GM18870 (cell line): ENCODE measurements at regions not wholly inside any gene's neighbourhood (a gene's known extent, or its start where the extent isn't known, plus 50 kb on each side); places are given as distances from the start of the nearest gene placed in this dataset.
"Not testable (repeated sequence)": the region's sequence is repeated elsewhere in the genome, so short reads cannot be mapped to it uniquely, and the experiment has no call there.

Experiments used
- ATAC-seq: cut with Tn5 transposase; IDR thresholded peaks from one replicate; pipeline ENCODE4 v1.9.1; 2021; ENCODE audit warnings: moderate library complexity; ENCODE audit not compliant: unreplicated experiment

- ATAC-seq: no peak
Observed at GRCh38 chr13:56558698-56559320, 581.9 kb upstream of the PRR20A start.

DNA sequence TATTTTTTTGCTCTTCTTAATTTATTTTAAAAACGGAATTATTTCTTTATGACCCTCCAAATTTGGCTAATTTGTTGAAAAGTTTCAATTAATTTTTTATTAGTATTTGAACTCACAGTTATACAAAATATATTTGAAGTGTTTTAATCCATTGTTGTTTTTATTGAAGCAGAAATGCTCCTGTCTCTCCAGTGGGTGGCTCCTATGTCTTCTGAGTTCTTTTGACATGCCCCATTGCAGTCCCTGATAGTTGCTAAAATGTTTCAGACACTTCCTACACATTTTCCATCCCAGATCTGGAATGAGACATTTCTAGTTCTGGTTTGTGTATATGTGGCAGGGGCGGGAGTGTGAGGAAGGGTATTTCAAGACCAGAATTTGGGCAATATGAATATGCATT, 579.4 kb upstream of the PRR20A start:
- ATAC-seq: no peak

DNA sequence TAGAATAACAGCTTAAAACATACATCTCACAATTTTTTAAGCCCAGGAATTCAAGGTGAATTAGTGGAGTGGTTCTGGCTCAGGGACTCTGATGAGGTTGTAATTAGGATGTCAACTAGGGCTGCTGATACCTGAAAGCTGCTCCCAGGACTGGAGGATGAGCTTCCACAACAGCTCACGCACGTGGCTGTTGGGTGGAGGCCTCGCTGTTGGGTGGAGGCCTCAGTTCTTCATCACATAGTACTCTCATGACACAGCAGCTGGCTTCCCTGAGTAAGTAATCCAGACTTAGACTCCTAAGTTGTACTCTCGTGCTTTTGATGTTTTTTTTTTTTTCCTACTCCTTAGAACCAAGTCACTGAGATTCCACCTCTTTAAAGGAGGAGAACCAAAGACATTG, 577.1 kb upstream of the PRR20A start:
- ATAC-seq: no peak

DNA sequence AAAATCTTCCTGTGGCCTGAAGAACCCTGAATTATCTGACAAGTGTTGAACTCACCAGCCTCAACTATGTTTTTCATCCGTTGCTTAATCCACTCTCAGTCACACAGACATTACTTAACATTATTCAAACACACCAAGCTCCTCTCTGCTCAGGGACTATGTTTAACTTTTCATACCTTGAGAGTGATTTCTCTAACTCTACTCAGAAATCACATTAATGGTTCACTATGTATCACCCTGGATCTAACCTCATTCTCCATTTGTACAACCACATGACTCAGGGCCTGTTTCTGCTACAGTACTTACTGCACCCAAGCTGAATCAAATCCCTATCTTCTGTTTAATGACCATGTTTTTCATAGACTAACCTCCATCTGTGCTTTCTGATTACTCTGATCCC, 553.7 kb upstream of the PRR20A start:
- ATAC-seq: no peak

- ATAC-seq: no peak
Observed at GRCh38 chr13:56615572-56615971, 525.1 kb upstream of the PRR20A start.

DNA sequence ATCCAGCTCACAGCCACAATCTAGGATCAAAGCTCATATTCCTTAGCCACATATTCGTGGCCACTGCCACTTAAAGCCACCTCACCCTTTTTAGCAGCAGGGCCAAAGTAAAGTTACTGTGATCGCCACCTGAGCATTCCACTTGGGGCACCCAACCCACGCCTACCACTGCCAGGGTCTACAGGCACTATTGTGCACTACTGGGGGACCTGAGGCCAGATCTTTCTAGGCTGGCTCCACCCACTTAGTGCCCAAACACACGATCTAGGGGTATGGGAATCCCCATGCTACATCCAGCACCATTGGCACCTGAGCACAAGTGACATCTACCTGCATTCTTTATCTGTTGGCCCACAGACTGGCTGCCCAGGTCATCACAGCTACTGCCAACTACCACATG, 517.9 kb upstream of the PRR20A start:
- no peak for ATAC-seq

- ATAC-seq: not testable (repeated sequence)
Observed at GRCh38 chr13:56628886-56629285, 511.8 kb upstream of the PRR20A start.

GRCh38 chr13:56631060-56631459, 509.7 kb upstream of the PRR20A start:
- ATAC-seq: not testable (repeated sequence)

DNA sequence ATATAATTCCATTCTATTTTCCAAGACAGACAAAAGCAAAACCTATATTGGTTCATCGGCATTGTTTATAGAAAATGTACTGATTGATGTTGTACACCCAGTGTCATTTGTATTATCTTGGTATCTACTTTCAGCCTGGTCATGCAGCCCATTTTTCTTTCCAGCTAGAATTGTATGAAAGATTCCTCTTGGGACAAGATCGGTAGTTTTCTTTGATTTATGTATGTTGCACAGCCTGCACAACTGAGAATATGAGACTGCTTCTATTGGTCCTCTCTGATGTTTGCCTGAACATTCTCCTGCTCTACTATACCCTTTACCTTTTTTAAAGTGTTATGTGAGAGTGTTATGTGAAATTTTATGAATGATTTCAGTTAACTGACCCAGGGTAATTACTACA, 487.7 kb upstream of the PRR20A start:
- ATAC-seq: no peak

DNA sequence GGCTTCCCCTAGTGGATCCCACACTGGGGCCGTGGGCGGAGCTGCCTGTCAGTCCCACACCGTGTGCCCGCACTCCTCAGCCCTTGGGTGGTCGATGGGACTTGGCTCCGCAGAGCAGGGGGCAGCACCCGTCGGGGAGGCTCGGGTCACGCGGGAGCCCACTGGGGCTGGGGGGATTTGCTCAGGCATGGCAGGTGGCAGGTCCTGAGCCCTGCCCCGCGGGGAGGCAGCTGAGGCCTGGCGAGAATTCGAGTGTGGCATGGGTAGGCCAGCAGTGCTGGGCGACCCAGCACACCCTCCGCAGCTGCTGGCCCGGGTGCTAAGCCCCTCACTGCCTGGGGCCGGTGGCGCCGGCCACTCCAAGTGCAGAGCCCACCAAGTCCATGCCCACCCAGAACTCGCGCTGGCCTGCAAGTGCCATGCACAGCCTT, 481.7 kb upstream of the PRR20A start:
- ATAC-seq: no peak

DNA sequence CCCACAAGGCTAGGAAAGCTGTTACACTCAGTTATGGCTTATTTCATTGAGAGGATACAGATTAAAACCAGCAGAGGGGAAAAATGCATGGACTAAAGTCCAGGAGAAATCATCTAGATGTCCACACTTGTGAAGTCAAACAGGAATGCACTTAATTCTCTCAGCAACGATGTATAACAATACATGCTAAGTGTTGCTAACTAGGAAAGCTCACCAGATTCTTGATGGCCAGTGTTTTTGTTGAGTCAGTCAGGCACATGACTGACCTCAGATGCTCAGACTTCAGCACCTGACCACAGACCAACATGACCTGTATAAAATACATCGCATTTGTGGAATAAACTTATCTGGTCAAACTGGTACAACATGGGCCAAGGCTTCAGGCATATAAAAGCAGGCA, 470.2 kb upstream of the PRR20A start:
- ATAC-seq: no peak

- no peak for ATAC-seq
Observed at GRCh38 chr13:56681404-56681803, 459.3 kb upstream of the PRR20A start.

DNA sequence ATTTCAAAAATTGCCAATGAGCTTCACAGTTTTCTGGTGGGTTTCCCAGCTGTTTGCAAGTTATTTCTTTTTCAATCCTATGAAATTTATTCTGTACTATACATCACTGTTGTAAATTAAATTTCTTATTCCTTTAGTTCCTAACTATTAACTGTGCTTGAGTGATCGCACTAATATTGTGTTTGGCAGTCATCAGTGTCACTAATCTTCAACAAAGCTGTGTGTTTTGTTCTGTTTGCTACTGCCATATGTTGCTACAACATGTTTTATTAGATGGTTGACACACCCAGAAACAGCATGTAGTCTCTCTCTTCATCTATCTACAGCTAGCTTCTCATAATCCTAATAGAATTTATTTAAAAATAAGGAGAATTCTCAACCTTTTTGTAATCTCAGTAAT, 453.6 kb upstream of the PRR20A start:
- ATAC-seq: no peak

- no peak for ATAC-seq
Observed at GRCh38 chr13:56697011-56697410, 443.7 kb upstream of the PRR20A start.

DNA sequence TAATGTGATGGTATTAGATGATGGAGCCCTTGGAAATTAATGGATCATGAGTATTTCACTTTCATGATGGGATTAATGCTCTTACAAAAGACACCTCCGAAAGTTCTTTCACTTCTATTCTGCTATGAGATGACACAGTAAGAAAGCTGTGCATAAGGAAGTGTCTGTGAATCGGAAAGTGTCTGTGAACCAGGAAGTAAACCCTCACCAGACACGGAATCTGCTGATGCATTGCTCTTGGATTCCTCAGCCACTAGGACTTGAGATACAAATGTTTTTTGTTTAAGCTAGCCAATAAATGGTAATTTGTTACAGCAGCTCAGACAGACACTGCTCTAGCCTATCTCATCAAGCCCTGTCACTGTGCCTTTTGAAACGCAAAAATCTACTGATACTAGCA, 440.4 kb upstream of the PRR20A start:
- ATAC-seq: no peak

GRCh38 chr13:56706485-56706884, 434.2 kb upstream of the PRR20A start:
- no peak for ATAC-seq

DNA sequence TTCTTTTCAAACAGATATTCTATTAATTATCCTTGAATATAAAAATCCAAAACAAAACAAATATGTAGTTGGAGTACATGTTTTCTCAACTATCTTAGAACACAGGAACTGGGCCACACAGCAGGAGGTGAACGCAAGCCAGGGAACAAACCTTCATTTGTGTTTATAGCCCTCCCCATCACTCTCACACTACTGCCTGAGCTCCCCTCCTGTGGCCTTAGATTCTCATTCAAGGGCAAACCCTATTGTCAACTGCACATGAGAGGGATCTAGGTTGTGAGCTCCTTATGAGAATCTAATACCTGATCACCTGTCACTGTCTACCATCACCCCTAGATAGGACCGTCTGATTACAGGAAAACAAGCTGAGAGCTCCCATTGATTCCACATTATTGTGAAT, 427.1 kb upstream of the PRR20A start:
- no peak for ATAC-seq

DNA sequence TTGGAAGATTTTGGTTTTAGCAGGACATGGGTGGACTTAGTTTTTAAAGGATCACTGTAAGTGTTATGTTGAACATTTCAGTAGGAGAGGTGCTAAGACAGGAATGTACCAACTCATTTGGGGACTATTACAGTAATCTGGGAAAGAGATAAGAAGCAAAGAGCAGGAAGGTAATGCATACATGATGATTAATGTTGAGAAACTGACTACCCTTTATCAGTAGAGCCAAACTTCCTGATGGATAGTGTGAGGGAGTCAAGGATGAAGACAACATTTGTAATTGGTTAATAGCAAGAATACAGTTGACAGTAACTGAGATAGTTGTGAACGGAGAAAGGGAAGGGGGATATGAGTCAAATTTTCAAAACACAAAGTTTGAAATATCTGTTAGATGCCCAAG, 421.9 kb upstream of the PRR20A start:
- ATAC-seq: no peak

DNA sequence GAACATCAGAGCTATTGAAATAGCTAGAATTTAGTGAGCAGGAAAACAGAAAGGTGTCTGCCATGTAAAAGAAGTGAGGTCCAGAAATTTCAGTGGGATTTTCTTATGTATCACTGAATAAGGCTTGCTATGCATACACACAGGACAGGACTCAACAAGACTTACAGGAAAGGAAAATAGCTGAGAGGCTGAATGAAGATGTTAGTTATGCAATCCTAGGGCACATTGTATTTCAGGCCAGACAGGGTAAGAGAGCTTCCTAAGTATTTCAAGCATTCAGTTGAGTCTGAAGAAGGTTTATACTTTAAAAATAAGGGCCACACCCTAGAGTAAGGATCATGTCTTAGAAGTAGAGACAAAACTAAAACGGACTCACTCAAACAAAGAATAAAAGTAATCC, 419.9 kb upstream of the PRR20A start:
- no peak for ATAC-seq

DNA sequence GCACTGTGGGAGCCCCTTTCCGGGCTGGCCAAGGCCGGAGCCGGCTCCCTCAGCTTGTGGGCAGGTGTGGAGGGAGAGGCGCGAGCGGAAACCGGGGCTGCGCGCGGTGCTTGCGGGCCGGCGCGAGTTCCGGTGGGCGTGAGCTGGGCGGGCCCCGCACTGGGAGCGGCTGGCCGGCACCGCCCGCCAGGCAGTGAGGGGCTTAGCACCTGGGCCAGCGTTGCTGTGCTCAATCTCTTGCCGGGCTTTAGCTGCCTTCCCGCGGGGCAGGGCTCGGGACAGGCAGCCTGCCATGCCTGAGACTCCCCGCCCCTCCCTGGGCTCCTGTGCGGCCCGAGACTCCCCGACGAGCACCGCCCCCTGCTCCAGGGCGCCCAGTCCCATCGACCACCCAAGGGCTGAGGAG, 405.2 kb upstream of the PRR20A start:
- ATAC-seq: no peak

DNA sequence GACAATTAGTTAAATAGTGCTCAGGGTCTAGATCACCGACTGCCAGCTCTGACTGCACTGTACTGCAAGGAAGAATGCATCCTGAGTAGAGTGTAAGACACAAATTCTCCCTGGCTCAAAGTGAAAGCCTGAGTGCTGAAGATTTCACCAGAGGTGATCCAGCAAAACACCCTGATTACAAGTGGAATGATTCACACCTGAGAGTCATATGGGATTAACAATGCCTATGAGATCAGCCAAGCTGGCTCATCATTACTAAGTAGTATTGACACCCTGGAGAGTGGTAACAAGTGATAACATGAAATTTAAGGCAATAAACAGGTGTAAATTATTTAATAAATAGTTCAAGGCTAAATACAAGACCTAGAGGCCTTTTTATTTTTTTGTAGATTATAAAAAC, 403.8 kb upstream of the PRR20A start:
- ATAC-seq: no peak

GRCh38 chr13:56752636-56753035, 388.1 kb upstream of the PRR20A start:
- ATAC-seq: no peak

DNA sequence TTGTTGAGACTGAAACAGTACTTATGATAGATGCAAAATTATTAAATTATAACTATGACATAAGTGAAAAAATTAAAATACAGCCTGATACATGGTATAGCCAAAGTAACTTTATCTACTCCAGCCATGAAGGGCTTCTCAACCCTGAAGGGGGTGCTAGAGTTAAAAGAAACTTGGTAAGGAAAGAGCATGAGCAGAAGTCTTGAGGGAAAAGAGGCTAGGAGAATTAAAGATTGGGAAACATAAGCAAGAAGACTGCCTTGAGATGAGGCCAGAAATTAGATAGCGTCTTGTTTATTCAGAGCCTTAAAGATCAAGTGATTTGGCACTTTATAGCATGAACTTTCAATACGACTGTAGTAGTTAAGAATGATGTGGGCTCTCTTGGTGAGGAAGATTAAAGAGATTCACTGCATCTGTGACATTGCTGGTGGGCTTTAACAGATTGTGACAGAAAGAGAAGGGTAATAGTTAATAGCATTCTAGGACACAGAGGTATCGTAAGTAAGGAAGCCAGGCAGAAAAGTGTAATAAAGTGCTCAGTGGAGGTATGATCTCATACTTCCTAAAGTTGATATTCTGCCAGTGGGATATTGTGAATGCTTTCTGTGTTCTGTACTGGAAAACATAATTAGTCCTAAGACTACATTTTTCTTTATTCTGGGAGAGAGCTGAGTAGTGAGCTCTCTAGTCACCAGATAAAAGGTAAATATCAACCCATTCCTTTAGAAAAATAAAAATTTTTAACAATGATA, 385.4 kb upstream of the PRR20A start:
- ATAC-seq: no peak
